RWPE2 (cell line): ENCODE measurements at regions not wholly inside any gene's neighbourhood (a gene's known extent, or its start where the extent isn't known, plus 50 kb on each side); places are given as distances from the start of the nearest gene placed in this dataset.

Experiments used
- ATAC-seq: fragments of 200-7000 bp; cut with Tn5 transposase; 3 replicates; pipeline ENCODE4 v1.9.1; 2021; ENCODE audit warnings: low read depth
- DNase-seq: peaks from one replicate; pipeline ENCODE4 v3.0.0-alpha.2; 2020; ENCODE audit warnings: low spot score
- H3K27ac ChIP-seq: fragments of 450-650 bp; 2 replicates; pipeline ENCODE4 v1.5.1; 2017; ENCODE audit warnings: mild to moderate bottlenecking; ENCODE audit not compliant: poor library complexity, severe bottlenecking
- H3K27me3 ChIP-seq: fragments of 250-450 bp; sonication (Bioruptor Pico); 2 replicates; pipeline ENCODE4 v1.5.1; 2021; ENCODE audit warnings: mild to moderate bottlenecking, moderate library complexity; ENCODE audit not compliant: insufficient read depth, poor library complexity, severe bottlenecking
- H3K36me3 ChIP-seq: fragments of 250-450 bp; sonication (Bioruptor Pico); 2 replicates; pipeline ENCODE4 v1.5.1; 2020; ENCODE audit warnings: low read depth, mild to moderate bottlenecking, moderate library complexity
- H3K4me1 ChIP-seq: fragments of 250-450 bp; sonication (Bioruptor Pico); 2 replicates; pipeline ENCODE4 v1.5.1; 2021; ENCODE audit warnings: mild to moderate bottlenecking, moderate library complexity; ENCODE audit not compliant: insufficient read depth, poor library complexity, severe bottlenecking
- H3K4me3 ChIP-seq: fragments of 250-450 bp; sonication (Bioruptor Pico); 2 replicates; pipeline ENCODE4 v1.5.1; 2021; ENCODE audit warnings: mild to moderate bottlenecking, moderate library complexity; ENCODE audit not compliant: severe bottlenecking
- H3K9me3 ChIP-seq: fragments of 250-450 bp; sonication (Bioruptor Pico); 2 replicates; pipeline ENCODE4 v1.5.1; 2021; ENCODE audit warnings: mild to moderate bottlenecking, moderate library complexity; ENCODE audit not compliant: severe bottlenecking
- CTCF ChIP-seq: fragments of 450-650 bp; IDR thresholded peaks from one replicate; pipeline ENCODE4 v1.5.1; 2017; ENCODE audit warnings: mild to moderate bottlenecking, moderate library complexity; ENCODE audit not compliant: poor library complexity, severe bottlenecking

- no peaks in the 10 kb centered on the region for H3K9me3 ChIP-seq
- no peak overlapping the region for H3K27ac ChIP-seq
- H3K4me3 ChIP-seq = no peak overlapping the region
- H3K27me3 ChIP-seq = no peaks in the 10 kb centered on the region
- peaks cover 10% of the 10 kb centered on the region for H3K4me1 ChIP-seq
- DNase-seq = no peak
- no peak for ATAC-seq
- no peaks in the 10 kb centered on the region for H3K36me3 ChIP-seq
- TF ChIP-seq CTCF = no peak
These were observed 118.6 kb upstream of the ATP1B1 start for GRCh38 chr1:168987923-168988322.

GRCh38 chr1:168989985-168990384 lies 116.5 kb upstream of the ATP1B1 start:
- no peak for TF ChIP-seq CTCF
- no peak overlapping the region for H3K27ac ChIP-seq
- no peaks in the 10 kb centered on the region for H3K9me3 ChIP-seq
- H3K36me3 ChIP-seq = no peaks in the 10 kb centered on the region
- ATAC-seq = no peak
- H3K27me3 ChIP-seq = no peaks in the 10 kb centered on the region
- peaks cover 10% of the 10 kb centered on the region for H3K4me1 ChIP-seq
- no peak for DNase-seq
- no peak overlapping the region for H3K4me3 ChIP-seq

GRCh38 chr1:168991667-168992475 lies 114.6 kb upstream of the ATP1B1 start:
- H3K27me3 ChIP-seq = no peaks in the 10 kb centered on the region
- TF ChIP-seq CTCF = no peak
- ATAC-seq = peak; percentile 80

GRCh38 chr1:169001353-169001752 lies 105.1 kb upstream of the ATP1B1 start:
- DNase-seq (no peak), ATAC-seq (no peak)
- H3K9me3 ChIP-seq = no peaks in the 10 kb centered on the region
- H3K36me3 ChIP-seq = no peaks in the 10 kb centered on the region
- no peaks in the 10 kb centered on the region for H3K27me3 ChIP-seq
- H3K27ac ChIP-seq = no peak overlapping the region
- TF ChIP-seq CTCF = no peak
- no peak overlapping the region for H3K4me3 ChIP-seq
- no peaks in the 10 kb centered on the region for H3K4me1 ChIP-seq

More at GRCh38 chr1:168991667-168992475, 114.6 kb upstream of the ATP1B1 start:
- Histone ChIP-seq H3K36me3 (no peaks in the 10 kb centered on the region), H3K4me3 (no peak overlapping the region), H3K27ac (peak overlapping the region; percentile 23), H3K4me1 (peaks cover 10% of the 10 kb centered on the region), H3K9me3 (no peaks in the 10 kb centered on the region)
- no peak for DNase-seq

- H3K27me3 ChIP-seq = no peaks in the 10 kb centered on the region
- no peak for ATAC-seq
- H3K27ac ChIP-seq = no peak overlapping the region
- TF ChIP-seq CTCF = no peak
- no peak for DNase-seq
- H3K4me3 ChIP-seq = no peak overlapping the region
- no peaks in the 10 kb centered on the region for H3K9me3 ChIP-seq
- no peaks in the 10 kb centered on the region for H3K4me1 ChIP-seq
- H3K36me3 ChIP-seq = no peaks in the 10 kb centered on the region
These were observed 102.5 kb upstream of the ATP1B1 start for GRCh38 chr1:169003864-169004516.
